GM23248 (cell line): ENCODE measurements at regions not wholly inside any gene's neighbourhood (a gene's known extent, or its start where the extent isn't known, plus 50 kb on each side); places are given as distances from the start of the nearest gene placed in this dataset.

ENCODE experiments used
- EZH2 ChIP-seq: fragments of 200-600 bp; sonication (generic); IDR thresholded peaks from 2 replicates; pipeline ENCODE4 v1.6.1; 2018; ENCODE audit warnings: antibody characterized with exemption, mild to moderate bottlenecking; ENCODE audit not compliant: insufficient read depth, poor library complexity, severe bottlenecking
- EZH2phosphoT487 ChIP-seq: fragments of 200-600 bp; sonication (generic); IDR thresholded peaks from 2 replicates; pipeline ENCODE4 v1.6.1; 2018; ENCODE audit warnings: antibody characterized with exemption, moderate library complexity, mild to moderate bottlenecking, low read depth; ENCODE audit not compliant: insufficient read depth

DNA sequence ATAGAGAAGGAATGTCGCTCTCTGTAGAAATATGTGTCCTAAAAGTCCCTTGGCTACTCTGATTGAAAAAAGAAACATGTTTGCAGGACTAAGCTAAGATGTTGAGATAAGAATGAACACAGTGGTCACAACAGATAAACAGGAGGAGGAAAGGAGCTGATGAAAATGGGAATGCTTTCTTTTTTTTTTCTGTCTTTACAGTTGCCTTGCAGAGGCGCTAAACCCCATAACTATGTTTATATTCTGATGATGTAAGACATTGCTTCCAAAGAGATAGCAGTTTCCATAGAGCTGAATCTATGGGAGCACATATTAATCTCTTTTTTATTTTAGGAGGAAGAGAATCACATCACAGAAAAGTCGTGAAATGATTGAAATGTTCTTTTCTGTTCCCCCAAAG, 153.5 kb upstream of the LYZL1 start:
- TF ChIP-seq EZH2 (no peak), EZH2phosphoT487 (no peak)
